Stimulated activated CD8-positive, alpha-beta memory T cell treated with anti-CD3 and anti-CD28 coated beads, Interleukin-4, amount 100 ng/mL, for 1 hour (primary cell): ENCODE measurements at regions not wholly inside any gene's neighbourhood (a gene's known extent, or its start where the extent isn't known, plus 50 kb on each side); places are given as distances from the start of the nearest gene placed in this dataset.
"Not testable (repeated sequence)": the region's sequence is repeated elsewhere in the genome, so short reads cannot be mapped to it uniquely, and the experiment has no call there.

Experiments
- DNase-seq, 2 donors: peaks; one replicate each; pipeline ENCODE4 v3.0.0-alpha.2; 2020; ENCODE audit warnings: low read depth in 2 of 2, low spot score in 1 of 2

- no peak for DNase-seq
These were observed 709.4 kb downstream of the PCDH17 start for GRCh38 chr13:58340895-58341294.

GRCh38 chr13:58341318-58341717 is 709.8 kb downstream of the PCDH17 start:
- DNase-seq = no peak

- no peak for DNase-seq
These were observed 711.5 kb downstream of the PCDH17 start for GRCh38 chr13:58343076-58343475.

- not testable (repeated sequence) for DNase-seq
These were observed 720.6 kb downstream of the PCDH17 start for GRCh38 chr13:58352100-58352499.

- DNase-seq = no peak
These were observed 738.4 kb downstream of the PCDH17 start for GRCh38 chr13:58369936-58370335.

- no peak for DNase-seq
These were observed 744.8 kb downstream of the PCDH17 start for GRCh38 chr13:58376349-58376748.

GRCh38 chr13:58376775-58377174 is 745.2 kb downstream of the PCDH17 start:
- DNase-seq = no peak

- no peak for DNase-seq
These were observed 747.7 kb downstream of the PCDH17 start for GRCh38 chr13:58379221-58379620.

- DNase-seq = not testable (repeated sequence)
These were observed 753.8 kb downstream of the PCDH17 start for GRCh38 chr13:58385336-58385735.

GRCh38 chr13:58397596-58398387 is 766.2 kb downstream of the PCDH17 start:
- DNase-seq = no peak

GRCh38 chr13:58399263-58399662 is 767.7 kb downstream of the PCDH17 start:
- no peak for DNase-seq

GRCh38 chr13:58406545-58406944 is 775.0 kb downstream of the PCDH17 start:
- no peak for DNase-seq

- no peak for DNase-seq
These were observed 798.4 kb downstream of the PCDH17 start for GRCh38 chr13:58429917-58430316.

- no peak for DNase-seq
These were observed 803.4 kb downstream of the PCDH17 start for GRCh38 chr13:58434943-58435342.

- DNase-seq = no peak
These were observed 805.9 kb downstream of the PCDH17 start for GRCh38 chr13:58437427-58437826.

GRCh38 chr13:58446979-58447378 is 815.4 kb downstream of the PCDH17 start:
- DNase-seq = no peak

GRCh38 chr13:58452123-58452623 is 820.6 kb downstream of the PCDH17 start:
- DNase-seq = no peak

GRCh38 chr13:58455094-58455493 is 823.5 kb downstream of the PCDH17 start:
- no peak for DNase-seq

- no peak for DNase-seq
These were observed 829.7 kb downstream of the PCDH17 start for GRCh38 chr13:58461217-58461616.

- DNase-seq = no peak
These were observed 832.3 kb downstream of the PCDH17 start for GRCh38 chr13:58463841-58464240.

- DNase-seq = no peak
These were observed 835.6 kb downstream of the PCDH17 start for GRCh38 chr13:58467176-58467575.

- DNase-seq = no peak
These were observed 840.9 kb downstream of the PCDH17 start for GRCh38 chr13:58472483-58472882.

GRCh38 chr13:58474581-58474980 is 843.0 kb downstream of the PCDH17 start:
- no peak for DNase-seq
